Stomach (tissue), 4 donors: ENCODE measurements at regions not wholly inside any gene's neighbourhood (a gene's known extent, or its start where the extent isn't known, plus 50 kb on each side); places are given as distances from the start of the nearest gene placed in this dataset.

Experiments used
- CTCF ChIP-seq, 7 experiments: fragments of 450-650 bp in 4 of 7; fragments of 200-600 bp in 3 of 7; sonication (generic) in 3 of 7; IDR thresholded peaks; one replicate each; pipeline ENCODE4 v1.5.1; 2016 to 2019; ENCODE audit warnings: antibody characterized with exemption in 7 of 7, control low read depth in 2 of 7, mild to moderate bottlenecking in 1 of 7
- EP300 ChIP-seq: sonication (generic); formaldehyde crosslinking; IDR thresholded peaks from one replicate; pipeline ENCODE4 v1.6.1; 2017; ENCODE audit warnings: antibody characterized with exemption
- POLR2A ChIP-seq, 4 donors: fragments of 450-650 bp; IDR thresholded peaks; one replicate each; pipeline ENCODE4 v1.6.1; 2016; ENCODE audit warnings: antibody characterized with exemption in 4 of 4, control low read depth in 2 of 4, mild to moderate bottlenecking in 1 of 4, moderate library complexity in 1 of 4

DNA sequence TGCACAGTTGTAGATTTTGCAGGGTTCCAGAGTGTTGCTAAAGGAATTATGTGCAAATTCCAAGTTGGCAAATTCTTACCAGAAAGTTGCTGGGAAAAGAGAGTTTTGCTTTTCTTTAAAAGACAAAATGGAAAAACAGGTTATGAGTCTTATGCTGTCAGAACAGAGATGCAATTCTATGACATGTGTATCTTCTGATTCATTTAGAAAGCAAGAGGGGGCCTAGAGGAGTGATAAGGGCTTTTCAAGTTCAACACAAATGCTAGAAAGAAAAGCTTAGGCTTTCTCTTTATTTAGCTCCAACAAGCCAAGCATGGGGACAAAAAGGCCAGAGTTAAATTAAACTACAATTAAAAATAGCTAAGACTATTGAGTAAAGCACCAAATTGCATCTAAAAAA, 72.4 kb upstream of the GATB start:
- TF ChIP-seq CTCF (IDR thresholded peaks at IDR 0.05): no peak
- TF ChIP-seq POLR2A (IDR thresholded peaks at IDR 0.05): no peak
- no peak for TF ChIP-seq EP300
